ENCODE measurements at regions not wholly inside any gene's neighbourhood (a gene's known extent, or its start where the extent isn't known, plus 50 kb on each side); places are given as distances from the start of the nearest gene placed in this dataset.

DNA sequence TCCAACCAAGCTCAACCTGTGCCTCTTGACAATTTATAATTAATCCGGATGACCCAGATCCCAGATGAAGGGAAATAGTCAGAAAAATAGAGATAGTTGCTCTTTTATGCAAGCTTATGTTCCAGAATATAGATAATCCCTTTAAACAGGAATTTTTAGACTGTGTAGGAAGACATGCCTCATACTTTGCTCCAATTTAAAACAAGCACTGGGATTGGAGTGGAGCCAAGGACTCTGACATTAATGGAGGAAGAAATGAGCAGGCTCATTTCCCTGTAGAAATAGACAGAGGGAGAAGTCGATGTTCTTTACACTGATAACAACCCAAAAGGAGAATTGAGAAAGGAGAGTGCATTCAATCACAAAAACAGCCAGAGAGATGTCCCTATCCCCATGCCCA, 70.1 kb upstream of the LRRC55 start:
- Histone ChIP-seq H3K9me3 (ENCODE audit: control insufficient read depth in 1 of 2, insufficient read depth in 1 of 2, low read depth in 1 of 2, low read length in 2 of 2) (no peaks in the 10 kb centered on the region), H3K4me1 (ENCODE audit: control insufficient read depth in 1 of 2, insufficient read depth in 2 of 2, low read length in 2 of 2) (no peaks in the 10 kb centered on the region), H3K27ac (ENCODE audit: low read depth, low read length) (no peak overlapping the region), H3K9me2 (ENCODE audit: insufficient read depth) (no peaks in the 10 kb centered on the region), H3K27me3 (ENCODE audit: insufficient read depth, low read length) (no peaks in the 10 kb centered on the region), H3K4me3 (replicated peaks in 1 of 2; ENCODE audit: low read depth in 1 of 2, low read length in 2 of 2) (no peak overlapping the region), H3K4me2 (ENCODE audit: low read length) (no peak overlapping the region), H4K20me1 (ENCODE audit: insufficient read depth) (no peaks in the 10 kb centered on the region), H3K79me2 (ENCODE audit: insufficient read depth, low read length) (no peaks in the 10 kb centered on the region), H3K9ac (ENCODE audit: low read length) (no peak overlapping the region), H3K36me3 (ENCODE audit: control insufficient read depth in 1 of 2, insufficient read depth in 2 of 2, low read length in 2 of 2) (no peaks in the 10 kb centered on the region), H2AFZ (ENCODE audit: low read depth, low read length, poor library complexity, severe bottlenecking) (no peak overlapping the region)
- ChIA-PET RAD21 (ENCODE audit: low non-redundant PET in 1 of 2, low total read pairs in 2 of 2, uncharacterized antibody in 2 of 2, unreplicated experiment in 2 of 2) (no interaction called here), POLR2A (no interaction called here), CTCF (interaction anchor here (1.4 kb wide), 1 partner anchor 138 kb away, joined by 4 read pairs; no protein-coding TSS in a partner anchor)
- no peak for DNase-seq (ENCODE audit: low read depth, low spot score)
- BruUV-seq (replicated peaks) = no TSS peak
- TF ChIP-seq JUND (IDR thresholded peaks at IDR 0.05) = no peak
- no peak for TF ChIP-seq ZNF274 (IDR thresholded peaks at IDR 0.05; ENCODE audit: low read depth, low read length)
- TF ChIP-seq ELF1 (IDR thresholded peaks at IDR 0.05; ENCODE audit: borderline replicate concordance, low read depth) = no peak
- TF ChIP-seq TCF7L2 (IDR thresholded peaks at IDR 0.05; ENCODE audit: borderline replicate concordance, extremely low read depth, insufficient read depth, insufficient read length) = no peak
- TF ChIP-seq, protein P1, sequence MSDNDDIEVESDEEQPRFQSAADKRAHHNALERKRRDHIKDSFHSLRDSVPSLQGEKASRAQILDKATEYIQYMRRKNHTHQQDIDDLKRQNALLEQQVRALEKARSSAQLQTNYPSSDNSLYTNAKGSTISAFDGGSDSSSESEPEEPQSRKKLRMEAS (IDR thresholded peaks at IDR 0.05) = no peak
- TF ChIP-seq, protein P2, sequence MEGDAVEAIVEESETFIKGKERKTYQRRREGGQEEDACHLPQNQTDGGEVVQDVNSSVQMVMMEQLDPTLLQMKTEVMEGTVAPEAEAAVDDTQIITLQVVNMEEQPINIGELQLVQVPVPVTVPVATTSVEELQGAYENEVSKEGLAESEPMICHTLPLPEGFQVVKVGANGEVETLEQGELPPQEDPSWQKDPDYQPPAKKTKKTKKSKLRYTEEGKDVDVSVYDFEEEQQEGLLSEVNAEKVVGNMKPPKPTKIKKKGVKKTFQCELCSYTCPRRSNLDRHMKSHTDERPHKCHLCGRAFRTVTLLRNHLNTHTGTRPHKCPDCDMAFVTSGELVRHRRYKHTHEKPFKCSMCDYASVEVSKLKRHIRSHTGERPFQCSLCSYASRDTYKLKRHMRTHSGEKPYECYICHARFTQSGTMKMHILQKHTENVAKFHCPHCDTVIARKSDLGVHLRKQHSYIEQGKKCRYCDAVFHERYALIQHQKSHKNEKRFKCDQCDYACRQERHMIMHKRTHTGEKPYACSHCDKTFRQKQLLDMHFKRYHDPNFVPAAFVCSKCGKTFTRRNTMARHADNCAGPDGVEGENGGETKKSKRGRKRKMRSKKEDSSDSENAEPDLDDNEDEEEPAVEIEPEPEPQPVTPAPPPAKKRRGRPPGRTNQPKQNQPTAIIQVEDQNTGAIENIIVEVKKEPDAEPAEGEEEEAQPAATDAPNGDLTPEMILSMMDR (IDR thresholded peaks at IDR 0.05 in 2 of 3, conservative IDR thresholded peaks at IDR 0.05 in 1 of 3; ENCODE audit: borderline replicate concordance in 1 of 3, insufficient read depth in 1 of 3, low read depth in 2 of 3, low read length in 2 of 3) = no peak
- no peak for TF ChIP-seq SP1 (IDR thresholded peaks at IDR 0.05; ENCODE audit: low read depth)
- no peak for TF ChIP-seq YY1 (IDR thresholded peaks at IDR 0.05; ENCODE audit: extremely low read depth, insufficient replicate concordance, low read depth, low read length)
- TF ChIP-seq FOSL1 (IDR thresholded peaks at IDR 0.05; ENCODE audit: low read depth) = no peak
- no peak for TF ChIP-seq CBX3 (IDR thresholded peaks at IDR 0.05; ENCODE audit: low read depth)
- TF ChIP-seq SIN3A (IDR thresholded peaks at IDR 0.05; ENCODE audit: low read depth) = no peak
- intact Hi-C loops (cut with micrococcal nuclease) = no loop called here
- ATAC-seq = no peak

Measured in HCT116 (cell line).